Coronary artery (tissue), 2 donors: ENCODE measurements at regions not wholly inside any gene's neighbourhood (a gene's known extent, or its start where the extent isn't known, plus 50 kb on each side); places are given as distances from the start of the nearest gene placed in this dataset.

Source experiments
- DNase-seq: peaks from one replicate; pipeline ENCODE4 v3.0.0-alpha.2; 2017; ENCODE audit warnings: low spot score
- H3K27ac ChIP-seq, 2 donors: fragments of 200-600 bp; sonication (generic); one replicate each; pipeline ENCODE4 v1.5.1; 2016 to 2019
- H3K4me3 ChIP-seq: fragments of 200-600 bp; sonication (generic); 2 replicates; pipeline ENCODE4 v1.5.1; 2016; ENCODE audit warnings: mild to moderate bottlenecking, moderate library complexity
- TF ChIP-seq, protein P1 (sequence below): fragments of 200-600 bp; sonication (generic); IDR thresholded peaks from one replicate; pipeline ENCODE4 v1.5.1; 2019; ENCODE audit warnings: antibody characterized with exemption

DNA sequence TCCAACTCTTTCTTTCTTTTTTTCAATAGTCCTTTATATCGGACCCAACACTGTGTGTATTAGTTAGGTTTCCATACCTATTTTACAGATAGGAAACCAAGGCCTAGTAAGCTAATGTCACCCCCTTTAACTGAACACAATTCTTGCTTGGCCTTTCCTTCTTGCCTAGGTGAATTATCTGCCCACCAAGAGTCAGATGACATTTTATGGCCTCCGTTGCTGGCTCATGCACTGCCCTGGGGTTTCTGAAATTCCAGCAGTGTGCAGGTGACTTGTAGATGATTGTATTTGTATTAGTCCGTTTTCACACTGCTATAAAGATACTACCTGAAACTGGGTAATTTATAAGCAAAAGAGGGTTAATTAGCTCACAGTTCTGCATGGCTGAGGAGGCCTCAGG, 293.8 kb downstream of the GAS1 start:
- Histone ChIP-seq H3K4me3 (no peak overlapping the region), H3K27ac (no peak overlapping the region)
- TF ChIP-seq, protein P1, sequence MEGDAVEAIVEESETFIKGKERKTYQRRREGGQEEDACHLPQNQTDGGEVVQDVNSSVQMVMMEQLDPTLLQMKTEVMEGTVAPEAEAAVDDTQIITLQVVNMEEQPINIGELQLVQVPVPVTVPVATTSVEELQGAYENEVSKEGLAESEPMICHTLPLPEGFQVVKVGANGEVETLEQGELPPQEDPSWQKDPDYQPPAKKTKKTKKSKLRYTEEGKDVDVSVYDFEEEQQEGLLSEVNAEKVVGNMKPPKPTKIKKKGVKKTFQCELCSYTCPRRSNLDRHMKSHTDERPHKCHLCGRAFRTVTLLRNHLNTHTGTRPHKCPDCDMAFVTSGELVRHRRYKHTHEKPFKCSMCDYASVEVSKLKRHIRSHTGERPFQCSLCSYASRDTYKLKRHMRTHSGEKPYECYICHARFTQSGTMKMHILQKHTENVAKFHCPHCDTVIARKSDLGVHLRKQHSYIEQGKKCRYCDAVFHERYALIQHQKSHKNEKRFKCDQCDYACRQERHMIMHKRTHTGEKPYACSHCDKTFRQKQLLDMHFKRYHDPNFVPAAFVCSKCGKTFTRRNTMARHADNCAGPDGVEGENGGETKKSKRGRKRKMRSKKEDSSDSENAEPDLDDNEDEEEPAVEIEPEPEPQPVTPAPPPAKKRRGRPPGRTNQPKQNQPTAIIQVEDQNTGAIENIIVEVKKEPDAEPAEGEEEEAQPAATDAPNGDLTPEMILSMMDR = no peak
- no peak for DNase-seq

GRCh38 chr9:86652736-86653135, 294.6 kb downstream of the GAS1 start:
- no peak overlapping the region for H3K4me3 ChIP-seq
- H3K27ac ChIP-seq = no peak overlapping the region
- TF ChIP-seq, protein P1 = no peak
- DNase-seq = no peak

- DNase-seq = no peak
- TF ChIP-seq, protein P1 = no peak
These were observed 295.7 kb upstream of the TUT7 start for GRCh38 chr9:86649913-86650312.

GRCh38 chr9:86648828-86649170, 294.6 kb upstream of the TUT7 start:
- Histone ChIP-seq H3K27ac (no peak overlapping the region), H3K4me3 (no peak overlapping the region)
- TF ChIP-seq, protein P1 = no peak
- DNase-seq = no peak

More at GRCh38 chr9:86649913-86650312, 295.7 kb upstream of the TUT7 start:
- Histone ChIP-seq H3K4me3 (no peak overlapping the region), H3K27ac (no peak overlapping the region)

- DNase-seq = no peak
- TF ChIP-seq, protein P1 = no peak
- H3K4me3 ChIP-seq = no peak overlapping the region
- H3K27ac ChIP-seq = no peak overlapping the region
These were observed 294.1 kb upstream of the TUT7 start for GRCh38 chr9:86648156-86648827.

DNA sequence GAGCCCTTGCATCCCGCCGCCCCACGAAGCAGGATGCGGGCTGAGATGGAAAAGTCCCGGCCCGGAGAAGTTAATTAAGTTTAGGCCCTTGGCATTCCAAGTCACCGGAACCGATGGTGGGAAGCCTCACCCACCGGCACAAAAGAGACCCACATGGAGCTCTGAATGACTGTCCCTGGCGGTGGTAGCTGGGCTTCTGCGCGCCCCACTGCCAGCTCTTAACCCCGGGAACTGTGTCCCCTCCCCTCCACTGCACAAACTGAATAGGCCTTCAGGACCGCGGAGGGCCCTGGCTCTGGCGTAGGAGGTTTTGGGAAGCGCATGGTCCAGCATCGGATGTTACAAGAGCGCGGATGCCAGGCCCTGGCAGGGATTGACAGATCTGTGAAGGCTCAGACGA, 291.1 kb upstream of the TUT7 start:
- DNase-seq = no peak
- H3K4me3 ChIP-seq = no peak overlapping the region
- H3K27ac ChIP-seq = no peak overlapping the region
- TF ChIP-seq, protein P1 = no peak

DNA sequence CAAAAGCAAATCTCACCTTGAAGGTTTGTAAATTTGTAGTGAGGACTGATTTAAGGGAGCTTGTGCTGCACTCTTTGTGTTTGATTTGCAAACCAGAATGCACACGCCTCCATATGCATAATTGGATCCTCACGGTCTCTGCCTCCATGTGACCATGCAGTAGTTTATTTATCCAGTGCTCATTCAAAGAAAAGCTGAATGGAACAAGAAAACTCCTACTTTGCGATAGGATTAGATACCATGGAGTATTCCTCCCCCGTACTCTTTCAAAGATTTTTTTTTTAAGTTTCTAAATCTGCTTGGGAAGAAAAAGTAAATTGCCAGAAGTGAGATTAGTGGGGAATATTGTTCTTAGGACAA, 290.4 kb upstream of the TUT7 start:
- Histone ChIP-seq H3K27ac (no peak overlapping the region), H3K4me3 (no peak overlapping the region)
- DNase-seq = no peak
- TF ChIP-seq, protein P1 = no peak
